OCI-LY7 (cell line): ENCODE measurements at regions not wholly inside any gene's neighbourhood (a gene's known extent, or its start where the extent isn't known, plus 50 kb on each side); places are given as distances from the start of the nearest gene placed in this dataset.
A peak's percentile ranks its signal among the peaks of the same experiment; 100 is the strongest.

Experiments used
- BruUV-seq: library from RNA; stranded (reverse); fragments of 400-500 nt; replicated peaks from 2 replicates; lab custom pipeline; 2021; lab: Mats Ljungman, UMichigan
- CTCF ChIA-PET: fragments of 300-600 bp; sonication (Branson Sonifier 250); formaldehyde crosslinking; loops from one replicate; lab custom pipeline; 2022; ENCODE audit warnings: antibody characterized with exemption; ENCODE audit not compliant: unreplicated experiment; lab: Charles Lee
- POLR2A ChIA-PET: fragments of 300-600 bp; sonication (Branson Sonifier 250); formaldehyde crosslinking; loops from one replicate; lab custom pipeline; 2022; ENCODE audit warnings: antibody characterized with exemption; lab: Charles Lee
- DNase-seq: peaks from one replicate; pipeline ENCODE4 v3.0.0-alpha.2; 2015; ENCODE audit warnings: low spot score
- H2AFZ ChIP-seq: fragments of 200-600 bp; sonication (generic), shearing (Covaris generic); 2 replicates; pipeline ENCODE4 v1.6.1; 2014; ENCODE audit warnings: mild to moderate bottlenecking, antibody characterized with exemption, low read length, moderate library complexity
- H3K27ac ChIP-seq: fragments of 200-600 bp; sonication (generic); 2 replicates; pipeline ENCODE4 v1.5.1; 2014; ENCODE audit warnings: mixed run types, low read depth, mild to moderate bottlenecking, moderate library complexity, low read length, inconsistent platforms; ENCODE audit not compliant: poor library complexity, severe bottlenecking
- H3K36me3 ChIP-seq: fragments of 200-600 bp; sonication (generic); 2 replicates; pipeline ENCODE4 v1.6.1; 2014; ENCODE audit warnings: mild to moderate bottlenecking, antibody characterized with exemption, low read length, moderate library complexity, mixed read lengths; ENCODE audit not compliant: insufficient read depth
- H3K4me1 ChIP-seq: fragments of 200-600 bp; sonication (generic); 2 replicates; pipeline ENCODE4 v1.5.1; 2014; ENCODE audit warnings: mild to moderate bottlenecking, low read length; ENCODE audit not compliant: insufficient read depth, poor library complexity, severe bottlenecking
- H3K4me2 ChIP-seq: fragments of 200-600 bp; sonication (generic); 2 replicates; pipeline ENCODE4 v1.6.1; 2014; ENCODE audit warnings: mild to moderate bottlenecking, low read length
- H3K4me3 ChIP-seq: fragments of 200-600 bp; sonication (generic); 2 replicates; pipeline ENCODE4 v1.5.1; 2014; ENCODE audit warnings: mild to moderate bottlenecking, low read depth, low read length; ENCODE audit not compliant: poor library complexity, severe bottlenecking
- H3K79me2 ChIP-seq: fragments of 200-600 bp; sonication (generic); 2 replicates; pipeline ENCODE4 v1.6.1; 2016; ENCODE audit warnings: low read depth, mild to moderate bottlenecking, low read length, moderate library complexity, mixed read lengths; ENCODE audit not compliant: insufficient read depth
- H3K9me2 ChIP-seq: fragments of 200-600 bp; sonication (generic); 2 replicates; pipeline ENCODE4 v1.6.1; 2016; ENCODE audit warnings: mild to moderate bottlenecking, low read length, mixed read lengths; ENCODE audit not compliant: insufficient read depth
- H3K9me3 ChIP-seq: fragments of 200-600 bp; sonication (generic); 2 replicates; pipeline ENCODE4 v1.6.1; 2014; ENCODE audit warnings: mild to moderate bottlenecking, mixed run types, low read length, mixed read lengths
- H4K20me1 ChIP-seq: fragments of 200-600 bp; sonication (generic); 2 replicates; pipeline ENCODE4 v1.6.1; 2014; ENCODE audit warnings: mild to moderate bottlenecking, antibody characterized with exemption, low read length, moderate library complexity, mixed read lengths; ENCODE audit not compliant: insufficient read depth
- CTCF ChIP-seq: fragments of 200-600 bp; sonication (generic); conservative IDR thresholded peaks from 2 replicates; pipeline ENCODE4 v1.5.1; 2014; ENCODE audit warnings: mild to moderate bottlenecking, antibody characterized with exemption, low read length, moderate library complexity, mixed read lengths
- EZH2phosphoT487 ChIP-seq: fragments of 200-600 bp; sonication (generic); IDR thresholded peaks from 2 replicates; pipeline ENCODE4 v1.6.1; 2018; ENCODE audit warnings: low read depth, borderline replicate concordance, mild to moderate bottlenecking, mixed run types, antibody characterized with exemption, low read length, moderate library complexity, mixed read lengths
- intact Hi-C: fragments of 100-400 bp; cut with micrococcal nuclease; formaldehyde crosslinking; loops from one replicate; pipeline ENCODE4 v1.10.0; 2022; ENCODE audit not compliant: unreplicated experiment

DNA sequence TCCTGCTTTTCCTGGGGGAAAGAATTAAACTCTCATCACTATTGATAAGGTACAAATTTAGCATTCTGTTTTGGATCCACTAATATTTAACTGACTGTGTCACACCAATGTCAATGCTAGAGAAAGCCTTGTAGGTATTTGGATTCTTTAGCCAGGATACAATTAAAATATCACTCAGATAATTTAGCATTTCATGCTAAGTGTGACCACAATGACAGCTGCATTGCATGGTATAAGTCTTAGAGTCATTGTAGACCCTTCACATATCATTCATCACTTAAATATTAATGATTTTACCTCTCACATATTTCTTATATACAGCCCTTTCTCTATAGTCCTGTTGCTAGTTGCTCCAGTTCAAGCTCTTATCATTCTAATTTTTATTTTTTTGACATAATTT is 85.3 kb upstream of the ATP2B1 start:
- TF ChIP-seq EZH2phosphoT487, result no peak
- TF ChIP-seq CTCF, result no peak
- POLR2A ChIA-PET, result no interaction called here
- no peaks in the 10 kb centered on the region for H3K36me3 ChIP-seq
- CTCF ChIA-PET, result no interaction called here
- BruUV-seq, result no TSS peak
- H2AFZ ChIP-seq, result no peak overlapping the region
- H3K79me2 ChIP-seq, result no peaks in the 10 kb centered on the region
- no peak overlapping the region for H3K4me2 ChIP-seq
- intact Hi-C loops, result no loop called here
- H4K20me1 ChIP-seq, result no peaks in the 10 kb centered on the region
- peaks cover 11% of the 10 kb centered on the region for H3K4me1 ChIP-seq
- no peak overlapping the region for H3K4me3 ChIP-seq
- no peak overlapping the region for H3K27ac ChIP-seq
- no peaks in the 10 kb centered on the region for H3K9me2 ChIP-seq
- peaks cover 2% of the 10 kb centered on the region; the same call in 1 of the 2 replicates for H3K9me3 ChIP-seq
- no peak for DNase-seq

DNA sequence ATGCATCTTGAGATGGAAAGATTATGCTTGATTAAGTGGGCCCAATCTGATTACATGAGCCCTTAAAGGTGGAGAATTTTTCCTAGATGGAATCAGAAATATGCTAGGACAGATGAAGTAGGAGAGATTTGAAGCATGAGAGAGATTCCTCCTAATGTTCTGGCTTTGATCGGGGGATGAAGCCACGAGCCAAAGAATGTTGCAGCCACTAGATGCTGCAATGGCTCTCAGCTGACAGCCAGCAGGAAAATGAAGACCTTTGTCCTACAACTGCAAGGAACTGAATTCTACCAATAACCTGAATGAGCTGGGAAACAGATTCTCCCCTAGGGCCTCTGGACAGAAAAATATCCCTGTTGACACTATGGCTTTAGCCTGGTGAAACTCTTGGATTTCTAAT is 82.6 kb upstream of the ATP2B1 start:
- Histone ChIP-seq H3K9me2 (no peaks in the 10 kb centered on the region), H4K20me1 (no peaks in the 10 kb centered on the region), H3K9me3 (peaks cover 21% of the 10 kb centered on the region; the same call in 1 of the 2 replicates), H3K4me3 (no peak overlapping the region), H3K79me2 (no peaks in the 10 kb centered on the region), H2AFZ (no peak overlapping the region), H3K4me2 (no peak overlapping the region), H3K27ac (no peak overlapping the region), H3K4me1 (peaks cover 11% of the 10 kb centered on the region), H3K36me3 (no peaks in the 10 kb centered on the region; the same call in 1 of the 2 replicates)
- no TSS peak for BruUV-seq
- TF ChIP-seq CTCF (no peak), EZH2phosphoT487 (no peak)
- ChIA-PET POLR2A (interaction anchor here (1.1 to 1.2 kb wide), 2 partner anchors 47 to 51 kb away, joined by 3 read pairs; no protein-coding TSS in a partner anchor), CTCF (no interaction called here)
- intact Hi-C loops, result no loop called here
- DNase-seq, result no peak

GRCh38 chr12:89789862-89790261 is 81.2 kb upstream of the ATP2B1 start:
- Histone ChIP-seq H3K36me3 (peaks cover 3% of the 10 kb centered on the region; the same call in 1 of the 2 replicates), H3K9me3 (peaks cover 32% of the 10 kb centered on the region; the same call in 1 of the 2 replicates), H3K4me1 (peaks cover 11% of the 10 kb centered on the region), H3K4me2 (peak overlapping the region; percentile 24; the same call in 1 of the 2 replicates), H3K9me2 (no peaks in the 10 kb centered on the region), H3K27ac (no peak overlapping the region), H3K79me2 (no peaks in the 10 kb centered on the region), H2AFZ (no peak overlapping the region), H3K4me3 (no peak overlapping the region), H4K20me1 (no peaks in the 10 kb centered on the region)
- ChIA-PET POLR2A (no interaction called here), CTCF (no interaction called here)
- BruUV-seq, result no TSS peak
- no peak for TF ChIP-seq EZH2phosphoT487
- no peak for TF ChIP-seq CTCF
- intact Hi-C loops, result no loop called here
- DNase-seq, result peak; percentile 74
